HEK293 (cell line): ENCODE measurements at regions not wholly inside any gene's neighbourhood (a gene's known extent, or its start where the extent isn't known, plus 50 kb on each side); places are given as distances from the start of the nearest gene placed in this dataset.

Experiments used
- CTCF ChIA-PET: fragments of 350-600 bp; formaldehyde crosslinking; extraction: SDS; loops from one replicate; lab custom pipeline; 2021; ENCODE audit warnings: antibody characterized with exemption; lab: Yijun Ruan, JAX
- POLR2A ChIA-PET: fragments of 300-600 bp; formaldehyde crosslinking; extraction: SDS; loops from one replicate; lab custom pipeline; 2020; ENCODE audit warnings: antibody characterized with exemption, inconsistent platforms; lab: Yijun Ruan, JAX
- H3K27ac ChIP-seq: fragments of 200-500 bp; sonication (Bioruptor generic); 2 replicates; pipeline ENCODE4 v1.5.1; 2014; ENCODE audit warnings: low read depth, low read length, control low read depth, inconsistent platforms; ENCODE audit errors: extremely low read depth
- H3K36me3 ChIP-seq, 2 experiments: fragments of 200-500 bp in 1 of 2; sonication (Bioruptor generic) in 1 of 2; 1 replicate in 1 of 2; 2 replicates in 1 of 2; pipeline ENCODE4 v1.5.1; 2014 to 2017; ENCODE audit warnings: inconsistent platforms in 2 of 2, low read length in 2 of 2; ENCODE audit not compliant: control insufficient read depth in 2 of 2, insufficient read depth in 1 of 2
- H3K4me1 ChIP-seq: fragments of 200-500 bp; sonication (Bioruptor generic); 2 replicates; pipeline ENCODE4 v1.5.1; 2014; ENCODE audit warnings: mild to moderate bottlenecking, low read length, inconsistent platforms; ENCODE audit not compliant: control insufficient read depth, insufficient read depth
- H3K4me3 ChIP-seq: 2 replicates; pipeline ENCODE4 v1.5.1; 2011; ENCODE audit warnings: low read depth, mild to moderate bottlenecking, control low read depth, low read length, moderate library complexity
- H3K9me3 ChIP-seq: fragments of 200-500 bp; sonication (Bioruptor generic); 2 replicates; pipeline ENCODE4 v1.5.1; 2014; ENCODE audit warnings: low read depth, low read length, inconsistent platforms; ENCODE audit not compliant: control insufficient read depth, insufficient read depth
- KLF9 ChIP-seq: fragments of 450-650 bp; formaldehyde crosslinking; IDR thresholded peaks from 2 replicates; pipeline ENCODE4 v1.5.1; 2016; ENCODE audit warnings: missing biosample characterization, missing genetic modification characterization, low read depth
- MZF1 ChIP-seq: fragments of 450-650 bp; formaldehyde crosslinking; IDR thresholded peaks from 2 replicates; pipeline ENCODE4 v1.5.1; 2017; ENCODE audit warnings: missing biosample characterization, missing genetic modification characterization, borderline replicate concordance
- PRDM2 ChIP-seq: fragments of 450-650 bp; formaldehyde crosslinking; IDR thresholded peaks from 2 replicates; pipeline ENCODE4 v1.5.1; 2016; ENCODE audit warnings: missing biosample characterization, missing genetic modification characterization, borderline replicate concordance
- SP2 ChIP-seq: fragments of 450-650 bp; formaldehyde crosslinking; IDR thresholded peaks from 2 replicates; pipeline ENCODE4 v1.5.1; 2016; ENCODE audit warnings: missing biosample characterization, missing genetic modification characterization
- SP7 ChIP-seq: fragments of 450-650 bp; formaldehyde crosslinking; IDR thresholded peaks from 2 replicates; pipeline ENCODE4 v1.5.1; 2016; ENCODE audit warnings: missing biosample characterization, missing genetic modification characterization
- YY1 ChIP-seq: fragments of 450-650 bp; formaldehyde crosslinking; IDR thresholded peaks from 2 replicates; pipeline ENCODE4 v1.5.1; 2018; ENCODE audit warnings: missing biosample characterization, missing genetic modification characterization
- ZFP69B ChIP-seq: fragments of 450-650 bp; formaldehyde crosslinking; IDR thresholded peaks from 2 replicates; pipeline ENCODE4 v1.5.1; 2016; ENCODE audit warnings: missing biosample characterization, missing genetic modification characterization
- ZNF112 ChIP-seq: fragments of 450-650 bp; formaldehyde crosslinking; IDR thresholded peaks from 2 replicates; pipeline ENCODE4 v1.5.0; 2017; ENCODE audit warnings: missing biosample characterization, missing genetic modification characterization
- ZNF350 ChIP-seq: fragments of 450-650 bp; formaldehyde crosslinking; IDR thresholded peaks from 2 replicates; pipeline ENCODE4 v1.5.0; 2017; ENCODE audit warnings: missing biosample characterization, mild to moderate bottlenecking, missing genetic modification characterization
- ZNF561 ChIP-seq: fragments of 450-650 bp; IDR thresholded peaks from 2 replicates; pipeline ENCODE4 v1.5.1; 2018; ENCODE audit warnings: missing biosample characterization, missing genetic modification characterization, borderline replicate concordance
- ZNF654 ChIP-seq: fragments of 450-650 bp; formaldehyde crosslinking; IDR thresholded peaks from 2 replicates; pipeline ENCODE4 v1.5.1; 2016; ENCODE audit warnings: low read depth, missing biosample characterization, missing genetic modification characterization
- ZNF704 ChIP-seq: fragments of 450-650 bp; formaldehyde crosslinking; IDR thresholded peaks from 2 replicates; pipeline ENCODE4 v1.5.1; 2016; ENCODE audit warnings: missing biosample characterization, missing genetic modification characterization
- TF ChIP-seq, protein P1 (sequence below): fragments of 450-650 bp; formaldehyde crosslinking; IDR thresholded peaks from 2 replicates; pipeline ENCODE4 v1.5.1; 2016; ENCODE audit warnings: missing biosample characterization, missing genetic modification characterization
- TF ChIP-seq, protein P2 (sequence below): fragments of 450-650 bp; formaldehyde crosslinking; IDR thresholded peaks from 2 replicates; pipeline ENCODE4 v1.5.1; 2016; ENCODE audit warnings: missing biosample characterization, missing genetic modification characterization
- TF ChIP-seq, protein P3 (sequence below): fragments of 450-650 bp; formaldehyde crosslinking; IDR thresholded peaks from 2 replicates; pipeline ENCODE4 v1.5.1; 2016; ENCODE audit warnings: missing biosample characterization, missing genetic modification characterization

GRCh38 chr3:150293401-150294001 lies 114.6 kb upstream of the TSC22D2 start:
- no peaks in the 10 kb centered on the region for H3K9me3 ChIP-seq
- CTCF ChIA-PET, result no interaction called here
- POLR2A ChIA-PET, result no interaction called here

More at GRCh38 chr3:150293401-150294001, 114.6 kb upstream of the TSC22D2 start:
- H3K4me3 ChIP-seq, result no peak overlapping the region
- H3K36me3 ChIP-seq, result no peaks in the 10 kb centered on the region
- no peak for TF ChIP-seq KLF9
- TF ChIP-seq ZNF704 (tag by site-specific recombination), result no peak
- no peak for TF ChIP-seq MZF1 (tag by site-specific recombination)
- TF ChIP-seq SP2 (tag by site-specific recombination), result no peak
- TF ChIP-seq ZNF350 (tag by site-specific recombination), result no peak
- no peak for TF ChIP-seq SP7 (tag by site-specific recombination)
- no peak for TF ChIP-seq PRDM2
- TF ChIP-seq, protein P1, sequence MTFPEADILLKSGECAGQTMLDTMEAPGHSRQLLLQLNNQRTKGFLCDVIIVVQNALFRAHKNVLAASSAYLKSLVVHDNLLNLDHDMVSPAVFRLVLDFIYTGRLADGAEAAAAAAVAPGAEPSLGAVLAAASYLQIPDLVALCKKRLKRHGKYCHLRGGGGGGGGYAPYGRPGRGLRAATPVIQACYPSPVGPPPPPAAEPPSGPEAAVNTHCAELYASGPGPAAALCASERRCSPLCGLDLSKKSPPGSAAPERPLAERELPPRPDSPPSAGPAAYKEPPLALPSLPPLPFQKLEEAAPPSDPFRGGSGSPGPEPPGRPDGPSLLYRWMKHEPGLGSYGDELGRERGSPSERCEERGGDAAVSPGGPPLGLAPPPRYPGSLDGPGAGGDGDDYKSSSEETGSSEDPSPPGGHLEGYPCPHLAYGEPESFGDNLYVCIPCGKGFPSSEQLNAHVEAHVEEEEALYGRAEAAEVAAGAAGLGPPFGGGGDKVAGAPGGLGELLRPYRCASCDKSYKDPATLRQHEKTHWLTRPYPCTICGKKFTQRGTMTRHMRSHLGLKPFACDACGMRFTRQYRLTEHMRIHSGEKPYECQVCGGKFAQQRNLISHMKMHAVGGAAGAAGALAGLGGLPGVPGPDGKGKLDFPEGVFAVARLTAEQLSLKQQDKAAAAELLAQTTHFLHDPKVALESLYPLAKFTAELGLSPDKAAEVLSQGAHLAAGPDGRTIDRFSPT (tag by site-specific recombination), result no peak
- TF ChIP-seq YY1 (tag by site-specific recombination), result no peak
- TF ChIP-seq, protein P2, sequence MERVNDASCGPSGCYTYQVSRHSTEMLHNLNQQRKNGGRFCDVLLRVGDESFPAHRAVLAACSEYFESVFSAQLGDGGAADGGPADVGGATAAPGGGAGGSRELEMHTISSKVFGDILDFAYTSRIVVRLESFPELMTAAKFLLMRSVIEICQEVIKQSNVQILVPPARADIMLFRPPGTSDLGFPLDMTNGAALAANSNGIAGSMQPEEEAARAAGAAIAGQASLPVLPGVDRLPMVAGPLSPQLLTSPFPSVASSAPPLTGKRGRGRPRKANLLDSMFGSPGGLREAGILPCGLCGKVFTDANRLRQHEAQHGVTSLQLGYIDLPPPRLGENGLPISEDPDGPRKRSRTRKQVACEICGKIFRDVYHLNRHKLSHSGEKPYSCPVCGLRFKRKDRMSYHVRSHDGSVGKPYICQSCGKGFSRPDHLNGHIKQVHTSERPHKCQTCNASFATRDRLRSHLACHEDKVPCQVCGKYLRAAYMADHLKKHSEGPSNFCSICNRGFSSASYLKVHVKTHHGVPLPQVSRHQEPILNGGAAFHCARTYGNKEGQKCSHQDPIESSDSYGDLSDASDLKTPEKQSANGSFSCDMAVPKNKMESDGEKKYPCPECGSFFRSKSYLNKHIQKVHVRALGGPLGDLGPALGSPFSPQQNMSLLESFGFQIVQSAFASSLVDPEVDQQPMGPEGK (tag by site-specific recombination), result no peak
- no peak for TF ChIP-seq ZNF112 (tag by site-specific recombination)
- no peak for TF ChIP-seq ZFP69B (tag by site-specific recombination)
- TF ChIP-seq ZNF561 (tag by site-specific recombination), result no peak
- TF ChIP-seq ZNF654 (tag by site-specific recombination), result no peak
- TF ChIP-seq, protein P3, sequence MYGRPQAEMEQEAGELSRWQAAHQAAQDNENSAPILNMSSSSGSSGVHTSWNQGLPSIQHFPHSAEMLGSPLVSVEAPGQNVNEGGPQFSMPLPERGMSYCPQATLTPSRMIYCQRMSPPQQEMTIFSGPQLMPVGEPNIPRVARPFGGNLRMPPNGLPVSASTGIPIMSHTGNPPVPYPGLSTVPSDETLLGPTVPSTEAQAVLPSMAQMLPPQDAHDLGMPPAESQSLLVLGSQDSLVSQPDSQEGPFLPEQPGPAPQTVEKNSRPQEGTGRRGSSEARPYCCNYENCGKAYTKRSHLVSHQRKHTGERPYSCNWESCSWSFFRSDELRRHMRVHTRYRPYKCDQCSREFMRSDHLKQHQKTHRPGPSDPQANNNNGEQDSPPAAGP, result no peak
- no peaks in the 10 kb centered on the region for H3K4me1 ChIP-seq
- H3K27ac ChIP-seq, result no peak overlapping the region
